Spleen (tissue), 11 donors: ENCODE measurements at regions not wholly inside any gene's neighbourhood (a gene's known extent, or its start where the extent isn't known, plus 50 kb on each side); places are given as distances from the start of the nearest gene placed in this dataset.
"Not testable (repeated sequence)": the region's sequence is repeated elsewhere in the genome, so short reads cannot be mapped to it uniquely, and the experiment has no call there.

ENCODE experiments used
- DNase-seq: peaks from one replicate; pipeline ENCODE4 v3.0.0-alpha.2; 2020
- H3K27ac ChIP-seq, 8 donors: fragments of 200-600 bp; sonication (generic) in 7 of 8; 1 replicate in 4 of 8; 2 replicates in 4 of 8; pipeline versions ENCODE4 v1.5.0 to v1.8.0; 2016 to 2021; ENCODE audit warnings: inconsistent platforms in 4 of 8, mild to moderate bottlenecking in 4 of 8, moderate library complexity in 1 of 8
- H3K27me3 ChIP-seq, 7 donors: fragments of 200-600 bp; sonication (generic) in 6 of 7; replicated peaks in 1 of 7; 1 replicate in 4 of 7; 2 replicates in 3 of 7; pipeline versions ENCODE4 v1.5.0 to v1.8.0; 2016 to 2021; ENCODE audit warnings: inconsistent platforms in 3 of 7, mild to moderate bottlenecking in 1 of 7
- H3K36me3 ChIP-seq, 6 donors: fragments of 200-600 bp; sonication (generic) in 5 of 6; 1 replicate in 4 of 6; 2 replicates in 2 of 6; pipeline versions ENCODE4 v1.5.0 to v1.8.0; 2016 to 2021; ENCODE audit warnings: inconsistent platforms in 2 of 6
- H3K4me1 ChIP-seq, 6 donors: fragments of 200-600 bp; sonication (generic) in 5 of 6; 1 replicate in 3 of 6; 2 replicates in 3 of 6; pipeline versions ENCODE4 v1.5.0 to v1.8.0; 2016 to 2021; ENCODE audit warnings: inconsistent platforms in 3 of 6
- H3K4me3 ChIP-seq, 8 donors: fragments of 200-600 bp; sonication (generic) in 7 of 8; 1 replicate in 4 of 8; 2 replicates in 4 of 8; pipeline versions ENCODE4 v1.5.0 to v1.8.0; 2016 to 2021; ENCODE audit warnings: inconsistent platforms in 4 of 8, mild to moderate bottlenecking in 4 of 8, moderate library complexity in 2 of 8
- H3K9me3 ChIP-seq, 8 donors: fragments of 200-600 bp; sonication (generic) in 7 of 8; 1 replicate in 4 of 8; 2 replicates in 4 of 8; pipeline versions ENCODE4 v1.5.0 to v1.8.0; 2016 to 2021; ENCODE audit warnings: inconsistent platforms in 4 of 8
- CTCF ChIP-seq, 11 experiments: fragments of 200-600 bp in 7 of 11; fragments of 450-650 bp in 4 of 11; sonication (generic) in 4 of 11; IDR thresholded peaks in 8 of 11; conservative IDR thresholded peaks in 3 of 11; 1 replicate in 7 of 11; 2 replicates in 4 of 11; pipeline versions ENCODE4 v1.4.0 to v1.8.0; 2016 to 2021; ENCODE audit warnings: antibody characterized with exemption in 11 of 11, inconsistent platforms in 4 of 11, mild to moderate bottlenecking in 1 of 11
- POLR2A ChIP-seq, 3 donors: fragments of 450-650 bp; IDR thresholded peaks; one replicate each; pipeline ENCODE4 v1.5.1; 2017; ENCODE audit warnings: antibody characterized with exemption in 3 of 3, mild to moderate bottlenecking in 1 of 3
- POLR2AphosphoS5 ChIP-seq, 3 donors: sonication (generic); formaldehyde crosslinking; IDR thresholded peaks; one replicate each; pipeline ENCODE4 v1.5.1; 2017; ENCODE audit warnings: antibody characterized with exemption in 3 of 3
- WGBS, 5 donors: extraction: QIAGEN DNeasy Blood & Tissue Kit in 3 of 5; methylation state at CpG; one replicate each; pipeline versions ENCODE4 v1.1.5 to v1.1.7; 2013 to 2018; 5-methylcytosine and 5-hydroxymethylcytosine counted together
- intact Hi-C: fragments of 100-400 bp; cut with DNase I; formaldehyde crosslinking; loops from one replicate; pipeline ENCODE4 v1.15.0; 2023; ENCODE audit warnings: low total_unique reads
- donor health status: healthy with polysubstance abuse.
- donor health status: DM: no; HTN: no; CAD: no; lungs with moderate emphysema.
- donor health status: DM: no; HTN: no; CAD: no.
- donor health status: Bipolar disorder and iron deficiency.
- donor health status: healthy.
- donor health status: DM: no; HTN: no; CAD: no.
- donor health status: DM: yes; HTN: yes; CAD: no.

GRCh38 chr12:71312768-71313403 lies 126.7 kb upstream of the LGR5 start:
- DNase-seq, result no peak
- Histone ChIP-seq H3K4me3 (no peak overlapping the region), H3K36me3 (no peaks in the 10 kb centered on the region), H3K4me1 (no peaks in the 10 kb centered on the region), H3K27ac (no peak overlapping the region), H3K27me3 (no peaks in the 10 kb centered on the region), H3K9me3 (peaks cover 0 to 2% (median 0%) of the 10 kb centered on the region in 8 donors)
- TF ChIP-seq POLR2A (IDR thresholded peaks at IDR 0.05) (no peak), POLR2AphosphoS5 (IDR thresholded peaks at IDR 0.05) (no peak), CTCF (IDR thresholded peaks at IDR 0.05 in 8 of 11, conservative IDR thresholded peaks at IDR 0.05 in 3 of 11) (no peak)
- intact Hi-C loops, result no loop called here
- 47 to 79% (median 71%) methylated on average over 3 of the region's 3 CpGs for WGBS, 5 donors

GRCh38 chr12:71311611-71312010 lies 128.0 kb upstream of the LGR5 start:
- 77 to 90% (median 85%) methylated on average over 4 of the region's 4 CpGs for WGBS, 5 donors
- H3K4me1 ChIP-seq, H3K36me3 ChIP-seq, H3K9me3 ChIP-seq, DNase-seq, H3K27me3 ChIP-seq, intact Hi-C loops, H3K27ac ChIP-seq, H3K4me3 ChIP-seq: not testable (repeated sequence)

- H3K4me1 ChIP-seq, result no peaks in the 10 kb centered on the region
- H3K27ac ChIP-seq, result no peak overlapping the region
- intact Hi-C loops, result no loop called here
- TF ChIP-seq CTCF (IDR thresholded peaks at IDR 0.05 in 8 of 11, conservative IDR thresholded peaks at IDR 0.05 in 3 of 11) (no peak), POLR2AphosphoS5 (IDR thresholded peaks at IDR 0.05) (no peak), POLR2A (IDR thresholded peaks at IDR 0.05) (no peak)
- H3K36me3 ChIP-seq, result no peaks in the 10 kb centered on the region
- peaks cover 0 to 7% (median 6%) of the 10 kb centered on the region in 8 donors for H3K9me3 ChIP-seq
- no peaks in the 10 kb centered on the region for H3K27me3 ChIP-seq
- 77 to 92% (median 79%) methylated on average over 1 of the region's 1 CpG for WGBS, 5 donors
- no peak overlapping the region for H3K4me3 ChIP-seq
- DNase-seq, result no peak
These were observed 132.8 kb upstream of the LGR5 start for GRCh38 chr12:71306808-71307207.

GRCh38 chr12:71304306-71304705 lies 135.3 kb upstream of the LGR5 start:
- H3K4me1 ChIP-seq, result no peaks in the 10 kb centered on the region
- peaks cover 0 to 7% (median 6%) of the 10 kb centered on the region in 8 donors for H3K9me3 ChIP-seq
- intact Hi-C loops, result no loop called here
- no peaks in the 10 kb centered on the region for H3K36me3 ChIP-seq
- no peak overlapping the region for H3K4me3 ChIP-seq
- 90 to 96% (median 95%) methylated on average over 3 of the region's 3 CpGs for WGBS, 5 donors
- H3K27ac ChIP-seq, result no peak overlapping the region
- no peak for DNase-seq
- no peak for TF ChIP-seq POLR2AphosphoS5 (IDR thresholded peaks at IDR 0.05)
- TF ChIP-seq CTCF (IDR thresholded peaks at IDR 0.05 in 8 of 11, conservative IDR thresholded peaks at IDR 0.05 in 3 of 11), result no peak
- no peaks in the 10 kb centered on the region for H3K27me3 ChIP-seq

- Histone ChIP-seq H3K27me3 (no peaks in the 10 kb centered on the region), H3K9me3 (peaks cover 0 to 7% (median 6%) of the 10 kb centered on the region in 8 donors), H3K27ac (no peak overlapping the region), H3K4me1 (no peaks in the 10 kb centered on the region), H3K36me3 (no peaks in the 10 kb centered on the region), H3K4me3 (no peak overlapping the region)
- TF ChIP-seq POLR2A (IDR thresholded peaks at IDR 0.05) (no peak), CTCF (IDR thresholded peaks at IDR 0.05 in 8 of 11, conservative IDR thresholded peaks at IDR 0.05 in 3 of 11) (no peak), POLR2AphosphoS5 (IDR thresholded peaks at IDR 0.05) (no peak)
- no peak for DNase-seq
- intact Hi-C loops, result no loop called here
These were observed 136.4 kb upstream of the LGR5 start for GRCh38 chr12:71303199-71303598.
